ENCODE measurements at regions not wholly inside any gene's neighbourhood (a gene's known extent, or its start where the extent isn't known, plus 50 kb on each side); places are given as distances from the start of the nearest gene placed in this dataset.

- DNase-seq (ENCODE audit: low read depth, low spot score) = no peak
- POLR2A ChIA-PET = no interaction called here
- no peak overlapping the region for H3K4me3 ChIP-seq (ENCODE audit: low read depth, low read length)
- CTCF ChIA-PET = interaction anchor here (0.5 to 5.7 kb wide), 8 partner anchors 10 to 129 kb away, joined by 3 to 35 read pairs (median 4); no protein-coding TSS in a partner anchor
- TF ChIP-seq, protein P1, sequence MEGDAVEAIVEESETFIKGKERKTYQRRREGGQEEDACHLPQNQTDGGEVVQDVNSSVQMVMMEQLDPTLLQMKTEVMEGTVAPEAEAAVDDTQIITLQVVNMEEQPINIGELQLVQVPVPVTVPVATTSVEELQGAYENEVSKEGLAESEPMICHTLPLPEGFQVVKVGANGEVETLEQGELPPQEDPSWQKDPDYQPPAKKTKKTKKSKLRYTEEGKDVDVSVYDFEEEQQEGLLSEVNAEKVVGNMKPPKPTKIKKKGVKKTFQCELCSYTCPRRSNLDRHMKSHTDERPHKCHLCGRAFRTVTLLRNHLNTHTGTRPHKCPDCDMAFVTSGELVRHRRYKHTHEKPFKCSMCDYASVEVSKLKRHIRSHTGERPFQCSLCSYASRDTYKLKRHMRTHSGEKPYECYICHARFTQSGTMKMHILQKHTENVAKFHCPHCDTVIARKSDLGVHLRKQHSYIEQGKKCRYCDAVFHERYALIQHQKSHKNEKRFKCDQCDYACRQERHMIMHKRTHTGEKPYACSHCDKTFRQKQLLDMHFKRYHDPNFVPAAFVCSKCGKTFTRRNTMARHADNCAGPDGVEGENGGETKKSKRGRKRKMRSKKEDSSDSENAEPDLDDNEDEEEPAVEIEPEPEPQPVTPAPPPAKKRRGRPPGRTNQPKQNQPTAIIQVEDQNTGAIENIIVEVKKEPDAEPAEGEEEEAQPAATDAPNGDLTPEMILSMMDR (IDR thresholded peaks at IDR 0.05; ENCODE audit: insufficient read depth, low read length, missing control alignments) = no peak
Measured at GRCh38 chr10:117448802-117449201, 73.6 kb upstream of the PDZD8 start.

- ChIA-PET POLR2A (interaction anchor here (0.6 kb wide), 1 partner anchor 72 kb away, joined by 3 read pairs; no protein-coding TSS in a partner anchor), CTCF (interaction anchor here (0.6 to 1.8 kb wide), 10 partner anchors 9 to 795 kb away, joined by 3 to 11 read pairs (median 3); no protein-coding TSS in a partner anchor)
- no peak overlapping the region for H3K4me3 ChIP-seq (ENCODE audit: low read depth, low read length)
- TF ChIP-seq, protein P1 (IDR thresholded peaks at IDR 0.05; ENCODE audit: insufficient read depth, low read length, missing control alignments) = no peak
- DNase-seq (ENCODE audit: low read depth, low spot score) = no peak
Measured at GRCh38 chr10:117445992-117446391, 70.8 kb upstream of the PDZD8 start.

GRCh38 chr10:117444497-117445040, 69.3 kb upstream of the PDZD8 start:
- DNase-seq (ENCODE audit: low read depth, low spot score) = no peak
- H3K4me3 ChIP-seq (ENCODE audit: low read depth, low read length) = no peak overlapping the region
- ChIA-PET CTCF (interaction anchor here (0.7 to 2.0 kb wide), 5 partner anchors 12 to 52 kb away, joined by 3 to 5 read pairs (median 3); no protein-coding TSS in a partner anchor), POLR2A (interaction anchor here (0.7 kb wide), 1 partner anchor 11 kb away, joined by 3 read pairs; no protein-coding TSS in a partner anchor)
- TF ChIP-seq, protein P1 (IDR thresholded peaks at IDR 0.05; ENCODE audit: insufficient read depth, low read length, missing control alignments) = no peak

DNA sequence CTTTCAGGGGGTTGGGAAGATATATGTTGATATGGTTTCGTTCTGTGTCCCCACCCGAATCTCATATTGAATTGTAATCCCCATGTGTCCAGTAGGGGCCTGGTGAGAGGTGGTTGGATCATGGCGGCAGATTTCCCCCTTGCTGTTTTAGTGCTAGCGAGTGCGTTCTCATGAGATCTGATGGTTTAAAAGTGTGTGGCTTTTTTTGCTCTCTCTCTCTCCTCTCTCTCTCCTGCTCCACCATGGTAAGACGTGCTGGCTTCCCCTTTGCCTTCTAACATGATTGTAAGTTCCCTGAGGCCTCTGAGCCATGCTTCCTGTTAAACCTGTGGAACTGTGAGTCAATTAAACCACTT, 68.4 kb upstream of the PDZD8 start:
- no peak overlapping the region for H3K4me3 ChIP-seq (ENCODE audit: low read depth, low read length)
- CTCF ChIA-PET = interaction anchor here (0.6 to 2.0 kb wide), 5 partner anchors 13 to 916 kb away, joined by 3 to 5 read pairs (median 3); no protein-coding TSS in a partner anchor
- POLR2A ChIA-PET = no interaction called here
- no peak for DNase-seq (ENCODE audit: low read depth, low spot score)
- TF ChIP-seq, protein P1 (IDR thresholded peaks at IDR 0.05; ENCODE audit: insufficient read depth, low read length, missing control alignments) = no peak

GRCh38 chr10:117442944-117443685, 67.9 kb upstream of the PDZD8 start:
- ChIA-PET CTCF (interaction anchor here (0.6 to 3.4 kb wide), 52 partner anchors 9 to 1016 kb away, joined by 3 to 81 read pairs (median 5); partner anchors contain the start of gene EMX2), POLR2A (interaction anchor here (0.8 to 2.4 kb wide), 6 partner anchors 19 to 865 kb away, joined by 3 to 20 read pairs (median 6); partner anchors contain the start of gene EMX2)
- no peak for DNase-seq (ENCODE audit: low read depth, low spot score)
- TF ChIP-seq, protein P1 (IDR thresholded peaks at IDR 0.05; ENCODE audit: insufficient read depth, low read length, missing control alignments) = peak; percentile 95
- H3K4me3 ChIP-seq (ENCODE audit: low read depth, low read length) = peak overlapping the region; percentile 27

- CTCF ChIA-PET = interaction anchor here (0.6 to 3.4 kb wide), 50 partner anchors 10 to 1017 kb away, joined by 3 to 81 read pairs (median 5); no protein-coding TSS in a partner anchor
- H3K4me3 ChIP-seq (ENCODE audit: low read depth, low read length) = no peak overlapping the region
- POLR2A ChIA-PET = interaction anchor here (0.6 to 2.4 kb wide), 9 partner anchors 16 to 865 kb away, joined by 3 to 20 read pairs (median 5); partner anchors contain the start of gene EMX2
- DNase-seq (ENCODE audit: low read depth, low spot score) = no peak
- TF ChIP-seq, protein P1 (IDR thresholded peaks at IDR 0.05; ENCODE audit: insufficient read depth, low read length, missing control alignments) = no peak
Measured at GRCh38 chr10:117442521-117442920, 67.3 kb upstream of the PDZD8 start.

All from AG04449 (cell line).